ENCODE measurements at regions not wholly inside any gene's neighbourhood (a gene's known extent, or its start where the extent isn't known, plus 50 kb on each side); places are given as distances from the start of the nearest gene placed in this dataset.

DNA sequence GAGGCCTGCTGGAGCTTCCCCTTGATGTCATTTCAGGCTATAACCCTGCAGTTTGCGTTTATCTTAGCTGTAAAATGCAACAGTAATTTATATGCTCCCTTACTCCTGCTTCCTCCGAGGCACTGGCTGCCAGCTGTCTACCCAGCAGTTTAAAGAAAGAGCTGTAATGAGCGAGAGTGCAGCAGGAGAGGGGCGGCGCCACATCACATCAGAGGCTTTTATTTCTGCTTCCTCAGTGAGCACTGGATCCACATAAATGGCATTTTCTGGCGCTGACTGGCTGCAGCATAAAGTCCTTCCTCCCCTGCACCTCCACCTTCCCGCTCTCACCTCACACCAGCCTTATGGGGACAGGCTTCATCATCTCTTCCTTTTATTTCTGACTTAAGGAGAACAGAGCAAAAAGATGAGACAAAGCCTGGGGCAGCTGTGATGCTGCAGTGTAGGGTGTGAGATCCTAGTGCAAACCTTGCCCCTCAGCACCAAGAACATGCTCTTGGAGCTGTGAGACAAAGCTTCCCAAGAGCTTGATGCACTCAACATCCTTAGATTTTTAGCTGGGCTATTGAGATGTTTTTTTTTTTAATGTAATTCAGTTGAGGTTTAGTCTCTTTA is 829.6 kb upstream of the ZNF608 start:
- Histone ChIP-seq H3K36me3 (no peaks in the 10 kb centered on the region), H3K27me3 (ENCODE audit: low read depth) (no peaks in the 10 kb centered on the region), H3K9me3 (no peaks in the 10 kb centered on the region), H3K27ac (no peak overlapping the region), H3K4me3 (no peak overlapping the region), H3K4me1 (peaks cover 4% of the 10 kb centered on the region)
- no peak for ATAC-seq
- DNase-seq, result no peak
- intact Hi-C loops (cut with DNase I), result no loop called here
- TF ChIP-seq, protein P1, sequence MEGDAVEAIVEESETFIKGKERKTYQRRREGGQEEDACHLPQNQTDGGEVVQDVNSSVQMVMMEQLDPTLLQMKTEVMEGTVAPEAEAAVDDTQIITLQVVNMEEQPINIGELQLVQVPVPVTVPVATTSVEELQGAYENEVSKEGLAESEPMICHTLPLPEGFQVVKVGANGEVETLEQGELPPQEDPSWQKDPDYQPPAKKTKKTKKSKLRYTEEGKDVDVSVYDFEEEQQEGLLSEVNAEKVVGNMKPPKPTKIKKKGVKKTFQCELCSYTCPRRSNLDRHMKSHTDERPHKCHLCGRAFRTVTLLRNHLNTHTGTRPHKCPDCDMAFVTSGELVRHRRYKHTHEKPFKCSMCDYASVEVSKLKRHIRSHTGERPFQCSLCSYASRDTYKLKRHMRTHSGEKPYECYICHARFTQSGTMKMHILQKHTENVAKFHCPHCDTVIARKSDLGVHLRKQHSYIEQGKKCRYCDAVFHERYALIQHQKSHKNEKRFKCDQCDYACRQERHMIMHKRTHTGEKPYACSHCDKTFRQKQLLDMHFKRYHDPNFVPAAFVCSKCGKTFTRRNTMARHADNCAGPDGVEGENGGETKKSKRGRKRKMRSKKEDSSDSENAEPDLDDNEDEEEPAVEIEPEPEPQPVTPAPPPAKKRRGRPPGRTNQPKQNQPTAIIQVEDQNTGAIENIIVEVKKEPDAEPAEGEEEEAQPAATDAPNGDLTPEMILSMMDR (IDR thresholded peaks at IDR 0.05), result no peak

DNA sequence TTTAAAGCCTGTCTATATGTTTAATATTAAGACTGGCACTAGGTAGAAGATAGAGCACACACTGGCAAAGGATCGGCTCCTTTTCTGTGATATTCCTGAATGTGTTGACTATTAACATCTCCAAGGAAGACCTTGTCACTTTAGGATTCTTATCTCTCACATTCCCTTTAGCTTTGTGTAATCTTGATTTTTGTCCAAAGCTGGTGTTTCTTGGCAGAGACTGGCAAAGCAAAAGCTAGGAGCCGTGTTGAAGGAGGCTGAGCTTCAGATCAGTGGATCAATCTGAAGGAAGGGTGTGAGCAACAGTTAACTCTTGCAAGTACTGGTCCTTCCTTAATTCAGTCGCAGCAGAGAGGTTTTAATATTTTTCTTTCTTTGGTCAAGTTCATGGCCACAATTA is 830.4 kb upstream of the ZNF608 start:
- no peak overlapping the region for H3K27ac ChIP-seq
- ATAC-seq, result no peak
- H3K4me1 ChIP-seq, result peaks cover 4% of the 10 kb centered on the region
- TF ChIP-seq, protein P1 (IDR thresholded peaks at IDR 0.05), result no peak
- intact Hi-C loops (cut with DNase I), result no loop called here
- no peaks in the 10 kb centered on the region for H3K9me3 ChIP-seq
- no peak for DNase-seq
- H3K4me3 ChIP-seq, result no peak overlapping the region
- no peaks in the 10 kb centered on the region for H3K27me3 ChIP-seq (ENCODE audit: low read depth)
- H3K36me3 ChIP-seq, result no peaks in the 10 kb centered on the region

DNA sequence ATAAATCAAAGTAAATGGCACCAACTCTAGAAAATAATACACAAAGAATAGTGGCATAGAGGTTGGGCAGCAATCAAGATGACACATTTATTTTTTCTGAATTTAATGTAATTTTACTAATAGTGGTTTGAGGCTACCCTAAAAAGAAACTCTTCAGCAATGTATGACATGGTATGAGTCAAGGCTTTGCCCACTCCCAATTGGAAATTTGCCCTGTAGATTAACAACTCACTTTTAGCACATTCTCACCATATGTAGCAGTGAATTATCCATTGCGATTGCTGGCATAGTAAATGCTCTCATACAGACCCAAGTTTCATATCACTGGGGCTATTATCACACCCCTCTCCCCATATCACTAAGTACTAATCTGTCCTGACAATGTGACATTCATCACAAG is 832.1 kb upstream of the ZNF608 start:
- intact Hi-C loops (cut with DNase I), result no loop called here
- H3K9me3 ChIP-seq, result no peaks in the 10 kb centered on the region
- TF ChIP-seq, protein P1 (IDR thresholded peaks at IDR 0.05), result no peak
- ATAC-seq (no peak), DNase-seq (no peak)
- H3K36me3 ChIP-seq, result no peaks in the 10 kb centered on the region
- H3K4me3 ChIP-seq, result no peak overlapping the region
- H3K4me1 ChIP-seq, result peaks cover 11% of the 10 kb centered on the region
- no peaks in the 10 kb centered on the region for H3K27me3 ChIP-seq (ENCODE audit: low read depth)
- H3K27ac ChIP-seq, result no peak overlapping the region

DNA sequence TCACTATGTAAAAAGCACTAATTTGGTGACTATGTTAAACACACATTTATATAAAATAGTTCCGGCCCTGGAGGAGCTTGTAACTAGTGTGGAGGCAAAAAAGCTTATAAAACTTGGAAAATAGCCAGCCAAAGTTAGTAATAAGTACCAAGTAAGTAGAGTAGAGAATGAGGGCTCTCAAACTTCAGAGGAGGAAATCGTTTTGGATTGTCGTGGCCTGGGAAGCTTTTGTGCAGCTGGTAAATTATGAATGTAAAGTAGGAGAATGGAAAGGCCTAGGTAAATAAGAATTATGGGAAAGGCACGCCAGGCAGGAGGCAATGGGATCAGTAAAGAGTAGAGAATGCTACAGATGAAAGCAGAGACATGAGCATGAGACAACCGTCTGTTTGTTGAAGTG is 832.7 kb upstream of the ZNF608 start:
- Histone ChIP-seq H3K9me3 (no peaks in the 10 kb centered on the region), H3K36me3 (no peaks in the 10 kb centered on the region), H3K4me3 (no peak overlapping the region), H3K27me3 (ENCODE audit: low read depth) (no peaks in the 10 kb centered on the region), H3K27ac (no peak overlapping the region), H3K4me1 (peaks cover 15% of the 10 kb centered on the region)
- ATAC-seq (peak in 1 of 2 donors; percentile 41), DNase-seq (no peak)
- TF ChIP-seq, protein P1 (IDR thresholded peaks at IDR 0.05), result no peak
- intact Hi-C loops (cut with DNase I), result no loop called here

DNA sequence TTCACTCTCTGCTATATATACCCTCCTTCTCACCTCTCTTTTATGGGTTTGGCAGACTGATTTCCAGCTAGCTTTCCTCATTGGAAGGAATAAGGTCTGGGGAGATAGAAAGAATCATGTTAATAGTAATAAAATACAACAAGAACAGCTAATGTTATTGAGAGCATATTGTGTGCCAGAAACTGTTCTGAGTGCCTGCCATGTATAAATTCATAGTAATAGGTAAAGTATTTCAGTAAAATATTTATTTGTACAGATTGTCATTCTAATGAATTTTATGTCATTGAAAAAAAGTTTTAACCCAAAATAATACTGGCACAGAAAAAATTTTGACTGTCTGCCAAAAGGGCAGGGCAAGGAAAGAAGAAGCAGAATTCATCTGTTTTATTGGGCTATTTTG is 834.9 kb upstream of the ZNF608 start:
- H3K4me3 ChIP-seq, result no peak overlapping the region
- H3K9me3 ChIP-seq, result no peaks in the 10 kb centered on the region
- H3K36me3 ChIP-seq, result no peaks in the 10 kb centered on the region
- H3K27me3 ChIP-seq (ENCODE audit: low read depth), result no peaks in the 10 kb centered on the region
- no peak overlapping the region for H3K27ac ChIP-seq
- H3K4me1 ChIP-seq, result peaks cover 11% of the 10 kb centered on the region
- TF ChIP-seq, protein P1 (IDR thresholded peaks at IDR 0.05), result no peak
- DNase-seq, result no peak
- intact Hi-C loops (cut with DNase I), result no loop called here
- no peak for ATAC-seq
